MCF 10A (cell line): ENCODE measurements at regions not wholly inside any gene's neighbourhood (a gene's known extent, or its start where the extent isn't known, plus 50 kb on each side); places are given as distances from the start of the nearest gene placed in this dataset.

ENCODE experiments used
- BruUV-seq: library from RNA; stranded (reverse); fragments of 400-500 nt; replicated peaks from 2 replicates; lab custom pipeline; 2021; lab: Mats Ljungman, UMichigan
- CTCF ChIA-PET: fragments of 300-600 bp; sonication (Branson Sonifier 250); formaldehyde crosslinking; extraction: SDS; loops from one replicate; lab custom pipeline; 2021; ENCODE audit warnings: antibody characterized with exemption, inconsistent platforms; lab: Yijun Ruan, JAX
- POLR2A ChIA-PET: fragments of 300-600, 350-650 bp; sonication (Branson Sonifier 250); formaldehyde crosslinking; extraction: SDS; loops from one replicate; lab custom pipeline; 2020; ENCODE audit warnings: antibody characterized with exemption, inconsistent platforms; lab: Yijun Ruan, JAX
- DNase-seq: peaks from one replicate; pipeline ENCODE4 v3.0.0-alpha.2; 2018; ENCODE audit not compliant: unreplicated experiment
- H3K27ac Mint-ChIP-seq: one replicate; pipeline ENCODE4 v1.8.0; 2022; ENCODE audit warnings: mild to moderate bottlenecking, low read depth, mixed read lengths; ENCODE audit not compliant: unreplicated experiment
- H3K27me3 Mint-ChIP-seq: one replicate; pipeline ENCODE4 v1.8.0; 2022; ENCODE audit warnings: mixed read lengths; ENCODE audit not compliant: insufficient read depth, unreplicated experiment
- H3K36me3 Mint-ChIP-seq: one replicate; pipeline ENCODE4 v1.8.0; 2022; ENCODE audit warnings: mild to moderate bottlenecking, moderate library complexity, mixed read lengths; ENCODE audit not compliant: insufficient read depth, unreplicated experiment
- H3K4me1 Mint-ChIP-seq: one replicate; pipeline ENCODE4 v1.8.0; 2022; ENCODE audit warnings: mixed read lengths; ENCODE audit not compliant: insufficient read depth, unreplicated experiment
- H3K4me3 Mint-ChIP-seq: one replicate; pipeline ENCODE4 v1.8.0; 2022; ENCODE audit warnings: mild to moderate bottlenecking, moderate library complexity, mixed read lengths; ENCODE audit not compliant: unreplicated experiment
- H3K9me3 Mint-ChIP-seq: one replicate; pipeline ENCODE4 v1.8.0; 2022; ENCODE audit warnings: mixed read lengths; ENCODE audit not compliant: unreplicated experiment
- intact Hi-C: fragments of 100-400 bp; cut with micrococcal nuclease; formaldehyde crosslinking; loops from 2 replicates; pipeline ENCODE4 v1.14.1; 2022
- TF ChIP-seq, protein P1 (sequence below): fragments of 200-600 bp; IDR thresholded peaks from one replicate; pipeline ENCODE4 v1.8.0; 2022; ENCODE audit warnings: antibody characterized with exemption, mild to moderate bottlenecking; ENCODE audit not compliant: unreplicated experiment

DNA sequence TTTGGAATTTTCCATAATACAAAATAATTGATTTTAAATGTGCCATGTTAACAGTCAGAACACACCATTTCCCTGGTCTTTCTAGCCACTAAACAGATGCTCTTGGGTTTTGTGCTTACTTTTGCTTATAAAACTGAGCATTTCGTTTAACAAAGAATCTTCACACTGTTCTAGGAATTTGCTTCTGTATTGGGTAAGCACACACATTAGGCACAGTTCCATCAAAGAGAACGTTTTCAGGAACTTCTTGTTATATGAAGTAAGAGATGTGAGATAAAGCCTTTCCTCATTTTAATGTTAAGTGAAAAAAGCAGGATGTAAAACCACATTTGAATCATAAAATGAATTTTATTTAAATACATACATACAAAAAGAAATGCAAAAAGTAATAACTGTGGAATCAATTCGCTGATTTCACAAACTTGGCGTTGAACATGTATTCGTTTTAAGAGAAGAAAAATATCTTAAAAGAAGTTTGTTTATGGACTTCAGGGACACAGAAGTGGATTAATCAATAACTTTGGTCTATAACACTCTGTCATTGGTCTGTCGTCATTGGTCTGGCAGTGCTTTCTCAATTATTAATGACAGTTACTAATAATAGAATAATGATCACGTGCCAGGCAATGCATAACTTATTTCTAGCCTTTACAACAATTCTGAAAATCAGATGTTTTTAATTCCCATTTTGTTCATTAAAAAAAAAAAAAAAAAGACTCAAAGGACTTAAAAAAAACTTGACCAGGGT, 199.9 kb upstream of the PRDM1 start:
- ChIA-PET POLR2A (no interaction called here), CTCF (no interaction called here)
- Mint-ChIP-seq H3K36me3 (no peaks in the 10 kb centered on the region), H3K27me3 (no peaks in the 10 kb centered on the region), H3K27ac (no peak overlapping the region), H3K4me3 (no peak overlapping the region), H3K9me3 (no peaks in the 10 kb centered on the region), H3K4me1 (no peaks in the 10 kb centered on the region)
- no peak for DNase-seq
- intact Hi-C loops: no loop called here
- TF ChIP-seq, protein P1, sequence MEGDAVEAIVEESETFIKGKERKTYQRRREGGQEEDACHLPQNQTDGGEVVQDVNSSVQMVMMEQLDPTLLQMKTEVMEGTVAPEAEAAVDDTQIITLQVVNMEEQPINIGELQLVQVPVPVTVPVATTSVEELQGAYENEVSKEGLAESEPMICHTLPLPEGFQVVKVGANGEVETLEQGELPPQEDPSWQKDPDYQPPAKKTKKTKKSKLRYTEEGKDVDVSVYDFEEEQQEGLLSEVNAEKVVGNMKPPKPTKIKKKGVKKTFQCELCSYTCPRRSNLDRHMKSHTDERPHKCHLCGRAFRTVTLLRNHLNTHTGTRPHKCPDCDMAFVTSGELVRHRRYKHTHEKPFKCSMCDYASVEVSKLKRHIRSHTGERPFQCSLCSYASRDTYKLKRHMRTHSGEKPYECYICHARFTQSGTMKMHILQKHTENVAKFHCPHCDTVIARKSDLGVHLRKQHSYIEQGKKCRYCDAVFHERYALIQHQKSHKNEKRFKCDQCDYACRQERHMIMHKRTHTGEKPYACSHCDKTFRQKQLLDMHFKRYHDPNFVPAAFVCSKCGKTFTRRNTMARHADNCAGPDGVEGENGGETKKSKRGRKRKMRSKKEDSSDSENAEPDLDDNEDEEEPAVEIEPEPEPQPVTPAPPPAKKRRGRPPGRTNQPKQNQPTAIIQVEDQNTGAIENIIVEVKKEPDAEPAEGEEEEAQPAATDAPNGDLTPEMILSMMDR: no peak
- no TSS peak for BruUV-seq

DNA sequence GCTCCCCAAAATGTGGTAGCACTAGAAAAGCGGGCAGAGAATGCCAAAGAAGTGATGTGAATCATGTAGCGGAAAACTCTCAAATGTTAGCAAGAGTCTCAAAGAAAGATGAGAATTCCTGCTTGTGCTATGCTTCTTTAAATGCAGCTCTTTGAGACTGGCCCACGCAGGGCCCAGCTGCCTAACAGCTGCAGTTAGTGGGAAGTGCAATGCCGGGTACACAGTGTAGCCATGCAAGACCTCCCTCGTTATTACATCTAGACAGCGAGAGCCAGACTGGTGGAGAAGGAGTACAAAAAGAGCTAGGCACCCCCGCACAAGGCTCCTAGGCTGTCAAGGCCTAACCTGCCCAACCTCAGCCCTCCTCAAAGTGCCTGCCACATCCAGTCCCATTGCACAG, 201.7 kb upstream of the PRDM1 start:
- no peaks in the 10 kb centered on the region for H3K36me3 Mint-ChIP-seq
- no peak for DNase-seq
- no peaks in the 10 kb centered on the region for H3K4me1 Mint-ChIP-seq
- intact Hi-C loops: no loop called here
- POLR2A ChIA-PET: no interaction called here
- BruUV-seq: no TSS peak
- TF ChIP-seq, protein P1: no peak
- no peak overlapping the region for H3K27ac Mint-ChIP-seq
- no peaks in the 10 kb centered on the region for H3K27me3 Mint-ChIP-seq
- no peaks in the 10 kb centered on the region for H3K9me3 Mint-ChIP-seq
- CTCF ChIA-PET: no interaction called here
- no peak overlapping the region for H3K4me3 Mint-ChIP-seq

DNA sequence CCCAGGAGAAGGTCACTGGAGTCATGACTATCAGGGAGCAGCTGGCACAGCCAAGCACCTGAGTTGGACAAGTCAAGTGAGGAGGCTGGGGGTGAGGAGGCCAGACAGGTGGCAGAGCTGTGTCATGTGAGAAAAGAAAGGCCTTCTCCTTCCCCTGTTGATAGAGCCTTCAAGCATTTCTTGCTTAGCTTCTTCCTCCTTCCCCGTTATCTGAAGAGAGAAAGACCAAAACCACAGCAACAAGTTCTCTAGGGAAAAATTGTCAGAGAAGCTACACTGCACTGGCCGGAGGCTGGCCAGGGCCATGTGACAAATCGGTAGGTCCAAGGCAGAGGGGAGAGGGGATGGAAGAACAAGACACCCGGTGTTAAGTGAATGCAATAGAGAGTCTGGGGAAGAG, 202.1 kb upstream of the PRDM1 start:
- Mint-ChIP-seq H3K27ac (no peak overlapping the region), H3K27me3 (no peaks in the 10 kb centered on the region), H3K9me3 (no peaks in the 10 kb centered on the region), H3K4me3 (no peak overlapping the region), H3K4me1 (no peaks in the 10 kb centered on the region), H3K36me3 (no peaks in the 10 kb centered on the region)
- intact Hi-C loops: no loop called here
- DNase-seq: no peak
- BruUV-seq: no TSS peak
- CTCF ChIA-PET: no interaction called here
- TF ChIP-seq, protein P1: no peak
- POLR2A ChIA-PET: no interaction called here

DNA sequence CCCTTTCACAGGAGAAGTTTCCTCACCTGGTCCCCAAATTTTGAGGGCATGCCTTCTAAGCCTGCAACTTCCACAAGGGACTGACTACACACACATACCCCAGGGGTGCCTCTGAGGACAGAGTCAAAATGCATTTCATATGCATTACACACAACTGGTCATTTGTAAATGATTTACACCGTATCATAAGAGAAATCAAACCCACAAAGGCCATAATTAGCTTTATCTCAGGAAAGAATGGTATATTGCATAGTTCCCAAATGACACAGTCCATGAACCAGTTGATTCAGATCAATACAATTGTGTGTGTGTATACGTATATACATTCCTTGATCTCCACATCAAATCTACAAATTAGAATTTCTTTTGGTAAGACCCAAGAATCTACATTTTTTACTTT, 203.3 kb upstream of the PRDM1 start:
- no peak overlapping the region for H3K4me3 Mint-ChIP-seq
- intact Hi-C loops: no loop called here
- no peaks in the 10 kb centered on the region for H3K9me3 Mint-ChIP-seq
- H3K27me3 Mint-ChIP-seq: no peaks in the 10 kb centered on the region
- CTCF ChIA-PET: interaction anchor here (0.9 kb wide), 1 partner anchor 119 kb away, joined by 4 read pairs; no protein-coding TSS in a partner anchor
- H3K27ac Mint-ChIP-seq: no peak overlapping the region
- BruUV-seq: no TSS peak
- no peaks in the 10 kb centered on the region for H3K36me3 Mint-ChIP-seq
- TF ChIP-seq, protein P1: no peak
- POLR2A ChIA-PET: interaction anchor here (0.8 to 1.4 kb wide), 3 partner anchors 9 to 86 kb away, joined by 3 to 4 read pairs (median 3); no protein-coding TSS in a partner anchor
- no peaks in the 10 kb centered on the region for H3K4me1 Mint-ChIP-seq
- DNase-seq: no peak
